GM21360 (cell line): ENCODE measurements at regions not wholly inside any gene's neighbourhood (a gene's known extent, or its start where the extent isn't known, plus 50 kb on each side); places are given as distances from the start of the nearest gene placed in this dataset.

ENCODE experiments used
- ATAC-seq: cut with Tn5 transposase; IDR thresholded peaks from one replicate; pipeline ENCODE4 v1.9.1; 2021; ENCODE audit warnings: mild to moderate bottlenecking, moderate library complexity; ENCODE audit not compliant: unreplicated experiment

DNA sequence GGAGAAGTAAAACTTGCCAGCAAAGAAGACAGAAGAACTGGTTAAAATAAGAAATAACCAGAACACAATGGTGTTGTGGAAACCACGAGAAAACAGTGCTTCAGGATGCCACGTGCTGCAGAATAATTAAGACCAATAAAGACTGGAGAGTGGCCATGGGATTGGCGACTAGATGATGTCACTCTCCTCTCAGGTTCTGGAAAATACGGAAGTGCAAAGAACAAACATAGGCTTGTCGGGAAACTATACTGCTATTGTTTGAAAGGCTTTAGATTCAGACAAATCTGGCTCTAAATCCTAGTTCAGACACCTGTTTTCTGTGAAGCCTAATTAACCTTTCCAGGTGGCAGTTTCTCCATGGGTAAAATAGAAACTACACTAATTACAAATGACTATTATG lies 138.4 kb upstream of the STXBP5 start:
- no peak for ATAC-seq

DNA sequence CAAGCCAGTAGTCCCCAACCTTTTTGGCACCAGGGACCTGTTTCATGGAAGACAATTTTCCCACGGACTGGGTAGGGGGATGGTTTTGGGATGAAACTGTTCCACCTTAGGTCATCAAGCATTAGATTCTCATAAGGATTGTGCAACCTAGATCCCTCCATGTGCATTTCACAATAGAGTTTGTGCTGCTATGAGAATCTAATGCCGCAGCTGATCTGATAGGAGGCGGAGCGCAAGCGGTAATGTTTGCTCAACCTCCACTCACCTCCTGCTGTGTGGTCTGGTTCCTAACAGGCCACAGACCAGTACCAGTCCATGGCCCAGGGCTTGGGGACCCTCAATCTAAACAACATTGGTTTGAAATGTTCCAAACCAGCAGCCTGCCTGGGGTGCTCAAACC lies 137.0 kb upstream of the STXBP5 start:
- no peak for ATAC-seq

DNA sequence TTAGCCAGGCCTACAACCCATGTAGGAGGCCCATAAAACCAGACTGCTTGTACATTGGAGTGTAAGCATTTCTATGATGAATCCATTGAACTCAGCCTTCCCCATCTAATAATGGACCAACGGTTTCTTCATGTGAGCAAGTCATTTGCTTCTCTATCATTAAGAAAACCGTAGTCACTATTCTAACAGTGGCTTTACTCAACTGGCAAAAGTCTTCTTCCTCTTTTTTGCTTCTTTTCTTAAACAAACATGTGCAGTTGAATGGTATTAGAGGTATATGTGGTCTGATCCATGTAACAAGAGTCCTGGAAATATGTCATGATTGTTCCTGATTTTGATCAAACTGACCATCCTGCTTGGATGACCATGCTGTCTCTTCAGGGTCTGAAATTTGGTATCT lies 132.4 kb upstream of the STXBP5 start:
- ATAC-seq = no peak

DNA sequence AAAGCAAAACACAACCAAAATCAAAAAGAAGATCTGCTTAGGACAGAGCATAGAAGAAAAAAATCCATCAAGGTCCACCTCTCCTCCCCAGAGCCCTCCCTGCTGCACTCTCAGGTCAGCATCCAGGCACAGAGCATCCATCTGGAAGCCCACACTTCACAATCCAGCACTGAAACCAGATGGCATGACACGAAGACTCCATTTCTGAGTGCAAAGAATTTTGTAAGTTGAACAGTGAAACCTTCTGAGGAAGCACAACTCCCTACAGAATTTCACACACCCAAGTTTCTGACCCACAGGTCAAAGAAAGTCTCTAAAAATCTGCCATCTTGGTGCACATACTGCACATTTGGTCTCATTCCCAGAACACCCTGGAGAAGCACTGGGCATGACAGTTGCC lies 128.8 kb upstream of the STXBP5 start:
- no peak for ATAC-seq

DNA sequence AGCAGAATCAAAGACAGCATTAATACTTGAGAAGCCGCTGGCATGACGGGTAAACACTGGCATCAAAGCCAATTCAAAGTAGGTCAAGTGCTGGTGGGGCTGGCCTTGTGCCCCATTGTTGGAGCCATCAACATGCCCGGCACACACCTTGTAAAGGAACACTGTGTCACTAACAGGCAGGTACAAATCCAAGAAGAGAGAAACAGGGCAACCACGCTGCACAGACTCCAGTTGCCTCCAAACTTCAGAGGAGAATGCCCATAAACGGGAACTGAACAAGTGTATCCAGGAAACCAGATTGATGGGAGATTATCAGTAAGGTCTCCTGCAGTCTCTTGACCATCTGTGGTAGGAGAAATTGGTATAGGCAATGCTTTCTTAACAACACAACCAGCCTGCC lies 127.0 kb upstream of the STXBP5 start:
- ATAC-seq = no peak

DNA sequence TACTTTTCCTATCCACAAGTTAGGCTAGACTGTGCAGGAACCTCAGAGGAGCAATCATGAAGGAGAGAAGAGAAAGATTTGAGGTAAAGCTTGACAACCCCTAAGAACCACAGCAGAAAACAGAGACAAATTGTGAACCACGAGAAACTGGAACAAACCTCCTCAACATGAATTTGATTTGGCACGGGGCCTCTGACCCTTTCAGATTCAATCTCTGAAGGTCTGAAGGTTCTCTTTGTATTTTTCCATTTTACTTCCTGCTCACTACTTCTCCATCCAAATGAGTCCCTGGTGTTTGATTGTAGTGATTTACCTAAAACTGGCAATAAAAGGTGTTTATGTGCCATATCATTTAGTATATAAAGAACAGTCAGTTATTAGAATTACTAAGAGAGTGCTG lies 126.1 kb upstream of the STXBP5 start:
- ATAC-seq = no peak

DNA sequence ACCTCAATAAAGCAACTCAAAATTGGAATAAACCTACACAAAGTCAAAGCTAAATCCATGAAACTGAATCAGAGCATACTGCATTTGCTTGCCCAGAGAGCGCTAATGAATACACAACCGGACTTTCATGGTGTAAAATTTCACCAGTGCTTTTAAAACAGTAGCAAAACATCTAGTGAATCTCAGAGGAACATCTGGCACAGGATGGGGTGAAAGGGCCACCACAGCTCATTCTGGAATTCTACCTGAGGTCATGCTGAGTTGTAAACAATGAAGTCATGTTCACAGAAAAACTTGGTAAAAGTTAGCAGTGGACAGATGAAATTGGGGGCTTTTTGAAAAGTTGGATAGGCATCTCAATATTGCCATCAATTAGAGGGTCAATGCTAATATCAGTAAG lies 125.6 kb upstream of the STXBP5 start:
- ATAC-seq = no peak

DNA sequence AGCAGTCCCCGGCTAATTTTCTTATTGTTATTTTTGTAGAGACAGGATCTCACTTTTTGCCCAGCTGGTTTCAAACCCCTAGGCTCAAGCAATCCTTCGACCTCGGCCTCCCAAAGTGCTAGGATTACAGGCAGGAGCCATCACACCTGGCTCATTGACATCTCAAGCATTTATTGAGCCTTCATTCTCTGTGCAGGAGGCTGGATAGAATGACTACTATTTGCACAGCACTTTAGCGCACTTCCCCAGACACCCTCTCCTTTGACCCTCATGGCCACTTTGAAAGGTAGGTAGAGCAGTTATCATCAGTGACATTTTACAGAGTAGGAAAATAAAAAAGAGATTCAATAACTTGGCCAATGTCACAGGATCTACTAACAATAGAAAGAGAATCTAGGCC lies 124.0 kb upstream of the STXBP5 start:
- no peak for ATAC-seq

DNA sequence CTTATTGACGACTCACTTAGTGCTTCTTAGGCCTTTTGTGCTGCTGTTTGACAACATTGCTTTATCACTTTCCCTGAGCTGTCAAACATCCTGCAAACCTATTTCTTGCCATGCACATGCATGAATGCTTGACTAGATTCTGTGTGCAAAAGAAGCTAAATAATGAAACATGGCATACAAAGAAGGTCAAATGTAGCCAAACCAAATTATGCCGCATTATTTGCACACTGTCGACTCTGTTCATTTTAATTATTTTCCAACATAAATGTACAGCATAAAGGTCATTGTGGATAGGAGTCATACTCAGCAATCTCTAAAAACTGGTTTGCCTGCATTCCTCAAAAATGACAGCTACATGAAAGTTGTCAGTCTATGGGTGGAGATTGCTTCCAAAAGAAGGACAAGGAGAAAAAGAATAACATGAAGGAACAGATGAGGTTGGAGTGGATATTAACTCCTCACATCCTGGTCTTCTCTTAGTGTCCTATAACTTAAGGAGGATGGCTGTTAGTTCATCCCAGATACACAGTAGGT lies 123.1 kb upstream of the STXBP5 start:
- ATAC-seq = no peak

DNA sequence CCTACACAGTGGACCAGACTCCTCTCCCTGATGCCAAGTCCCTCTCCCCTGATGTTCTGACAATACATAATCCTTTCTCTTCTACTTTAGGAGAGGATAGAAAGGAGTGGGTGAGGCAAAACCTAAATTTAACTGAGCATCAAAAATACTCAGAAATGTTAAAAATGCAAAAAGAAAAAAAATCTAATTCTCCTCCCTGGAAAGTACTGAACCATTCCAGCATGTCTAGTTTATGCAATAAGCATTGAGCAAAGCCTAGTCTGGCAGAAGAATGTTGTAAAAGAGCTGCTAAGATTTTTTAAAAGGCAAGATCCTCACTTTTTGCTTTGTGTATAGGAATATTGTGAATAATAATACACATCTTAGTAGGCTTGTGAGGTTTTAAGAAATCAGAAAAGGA lies 116.6 kb upstream of the STXBP5 start:
- no peak for ATAC-seq

DNA sequence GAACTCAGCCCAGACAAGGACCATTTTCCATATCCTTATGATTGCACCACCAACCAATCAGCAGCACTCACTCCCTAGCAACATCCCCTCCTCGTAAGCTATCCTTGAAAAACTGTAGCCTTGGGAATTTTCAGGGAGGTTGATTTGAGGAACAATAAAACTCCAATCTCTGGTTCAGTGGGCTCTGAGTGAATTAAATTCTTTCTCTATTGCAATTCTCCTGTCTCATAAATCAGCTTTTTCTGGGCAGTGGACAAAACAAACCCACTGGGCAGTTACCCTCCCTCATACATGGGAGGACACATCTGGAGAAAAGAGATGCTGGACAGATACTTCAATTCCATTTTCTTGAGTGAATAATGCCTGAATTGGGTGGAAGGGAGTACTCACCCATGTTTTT lies 115.4 kb upstream of the STXBP5 start:
- no peak for ATAC-seq

DNA sequence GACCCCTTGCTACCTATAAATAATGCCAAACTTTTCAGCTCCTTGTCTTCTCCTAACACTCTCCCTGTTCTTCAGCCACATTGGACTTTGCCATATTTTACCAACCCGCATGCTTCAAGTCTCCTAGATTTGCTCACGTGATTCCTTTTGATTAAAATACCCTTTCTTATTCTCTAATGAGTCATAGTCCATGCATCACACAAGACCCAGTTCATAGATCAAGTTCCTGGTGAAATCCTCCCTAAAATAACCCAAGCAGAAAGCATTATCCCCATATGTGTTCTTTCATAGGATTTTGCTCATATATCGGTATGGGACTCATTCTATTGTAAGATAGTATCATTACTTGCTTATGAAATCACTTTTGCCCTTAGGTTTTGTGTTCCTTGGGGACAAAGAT lies 108.9 kb upstream of the STXBP5 start:
- ATAC-seq = no peak

DNA sequence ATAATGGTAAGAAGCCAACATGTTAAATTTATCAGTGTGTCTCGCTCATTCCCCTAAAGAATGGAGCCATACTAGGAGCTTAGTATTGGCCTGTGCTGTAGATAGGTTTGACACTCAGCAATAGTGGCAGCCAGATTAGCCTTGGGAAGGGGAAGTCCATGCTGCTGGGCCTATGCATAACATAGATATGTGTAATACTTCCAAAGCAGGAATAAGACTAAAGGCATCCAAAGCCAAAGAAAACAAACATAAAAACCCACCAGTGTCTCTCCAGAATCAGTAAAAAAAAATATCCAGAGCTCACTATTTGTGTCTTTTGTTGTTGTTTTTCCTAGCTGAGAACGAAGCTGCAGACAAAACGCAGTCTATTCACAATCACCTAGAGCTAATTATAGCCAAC lies 104.2 kb upstream of the STXBP5 start:
- no peak for ATAC-seq

DNA sequence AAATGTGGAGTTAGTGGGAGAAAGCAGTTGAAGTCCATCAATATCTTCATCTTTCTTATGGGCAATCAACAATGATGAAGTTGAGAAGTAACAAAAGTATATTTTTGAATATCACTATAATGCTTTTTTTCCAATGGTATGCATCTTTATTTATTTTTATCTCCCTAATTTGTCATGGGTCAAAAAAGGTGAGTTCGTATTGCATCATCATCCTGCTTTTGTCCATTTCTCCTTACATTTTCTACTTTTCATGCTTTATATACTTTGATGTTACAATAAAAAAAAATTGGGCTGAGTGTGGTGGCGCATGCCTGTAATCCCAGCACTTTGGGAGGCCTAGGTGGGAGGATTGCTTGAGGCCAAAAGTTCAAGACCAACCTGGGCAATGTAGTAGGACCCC lies 101.2 kb upstream of the STXBP5 start:
- no peak for ATAC-seq

DNA sequence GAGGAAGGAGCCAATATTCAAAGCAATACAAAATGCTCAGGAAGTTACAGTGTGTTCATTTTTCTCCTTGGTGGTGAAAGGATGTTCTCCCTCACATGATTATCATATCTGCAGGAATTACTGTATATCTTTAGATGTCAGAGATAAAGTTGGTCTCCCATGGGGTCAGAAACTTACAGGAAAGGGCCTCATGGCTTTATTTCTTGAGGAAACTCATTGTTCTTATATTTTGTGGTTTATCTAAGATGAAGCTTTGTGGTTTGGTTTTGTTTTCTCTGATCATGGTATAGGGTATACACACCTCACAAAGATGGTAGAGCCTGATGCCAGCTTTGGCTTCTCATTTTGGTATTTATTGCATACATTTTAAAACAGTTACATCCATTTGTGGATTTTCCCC lies 100.5 kb upstream of the STXBP5 start:
- ATAC-seq = no peak

DNA sequence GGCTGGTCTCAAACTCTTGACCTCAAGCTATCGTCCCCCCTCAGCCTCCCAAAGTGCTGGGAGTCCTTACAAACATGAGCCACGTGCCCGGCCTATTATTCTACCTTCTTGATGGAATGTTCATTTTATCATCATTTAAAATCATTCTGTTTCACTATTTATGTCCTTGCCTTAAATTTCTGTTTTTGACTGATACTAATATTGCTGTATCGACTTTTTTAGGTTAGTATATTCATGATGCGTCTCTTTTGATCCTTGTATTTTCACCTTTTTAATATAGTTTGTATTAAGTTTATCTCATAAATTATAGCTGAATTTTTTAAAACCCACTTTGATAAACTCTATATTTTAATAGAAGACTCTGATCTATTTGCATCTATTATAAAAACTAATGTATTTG lies 98.4 kb upstream of the STXBP5 start:
- ATAC-seq = no peak

DNA sequence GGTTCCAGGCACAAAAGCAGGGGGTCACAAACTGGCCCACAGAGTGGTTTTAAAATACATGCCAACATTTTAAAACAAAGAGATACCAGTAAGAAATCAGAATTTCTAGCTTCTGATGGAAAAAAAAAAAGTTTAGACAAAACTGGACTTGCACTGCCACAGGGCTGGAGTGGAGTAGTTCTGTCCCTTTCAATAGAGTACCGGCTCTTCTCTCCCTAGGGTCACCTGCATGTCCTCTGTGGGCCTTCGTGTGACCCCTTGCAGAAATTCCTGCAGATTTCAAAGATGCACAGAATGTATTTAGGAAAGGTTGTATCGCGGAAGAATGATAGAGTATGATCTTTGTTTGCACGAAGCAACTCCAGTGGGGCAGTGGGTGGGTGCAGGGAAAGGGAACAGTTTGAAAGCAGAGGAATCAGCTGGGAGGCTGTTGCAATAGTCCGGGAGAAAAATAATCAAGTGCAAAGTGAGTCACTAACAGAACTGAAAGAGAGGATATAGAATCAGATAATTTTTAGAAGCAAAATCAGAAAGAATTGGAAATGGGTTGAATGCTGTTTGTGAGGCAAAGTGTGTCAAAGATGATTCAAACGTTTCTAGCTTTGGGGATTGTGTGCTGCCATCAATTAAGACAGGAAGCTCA lies 97.3 kb upstream of the STXBP5 start:
- no peak for ATAC-seq

DNA sequence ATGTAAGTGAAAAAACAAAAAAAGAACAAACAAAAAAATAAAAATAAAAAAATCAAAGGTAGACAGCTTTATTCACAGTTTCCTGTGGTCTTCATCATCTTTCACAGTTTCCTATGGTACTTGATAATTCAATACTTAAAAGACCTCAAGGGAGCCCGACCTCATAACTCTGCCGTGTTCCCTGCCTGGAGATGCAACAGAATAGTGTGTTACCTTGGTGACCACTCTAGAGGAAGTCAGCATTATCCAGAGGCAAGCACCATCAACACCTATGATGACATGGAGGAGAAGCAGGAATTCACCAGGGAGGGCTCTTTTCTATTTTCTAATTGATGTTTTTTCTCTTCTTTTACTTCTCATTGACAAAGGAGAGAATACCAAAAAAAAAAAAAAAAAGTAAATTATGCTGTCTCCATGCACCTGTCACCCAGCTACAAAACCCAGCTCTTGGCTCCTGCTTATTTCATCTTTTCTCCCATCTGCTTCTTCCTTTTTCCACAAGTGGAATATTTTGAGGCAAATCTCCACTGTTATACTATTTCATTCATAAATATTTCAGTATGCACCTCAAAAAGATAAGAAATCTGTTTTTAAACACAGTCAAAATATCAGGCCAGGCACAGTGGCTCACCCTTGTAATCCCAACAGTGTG lies 95.8 kb upstream of the STXBP5 start:
- ATAC-seq = no peak

DNA sequence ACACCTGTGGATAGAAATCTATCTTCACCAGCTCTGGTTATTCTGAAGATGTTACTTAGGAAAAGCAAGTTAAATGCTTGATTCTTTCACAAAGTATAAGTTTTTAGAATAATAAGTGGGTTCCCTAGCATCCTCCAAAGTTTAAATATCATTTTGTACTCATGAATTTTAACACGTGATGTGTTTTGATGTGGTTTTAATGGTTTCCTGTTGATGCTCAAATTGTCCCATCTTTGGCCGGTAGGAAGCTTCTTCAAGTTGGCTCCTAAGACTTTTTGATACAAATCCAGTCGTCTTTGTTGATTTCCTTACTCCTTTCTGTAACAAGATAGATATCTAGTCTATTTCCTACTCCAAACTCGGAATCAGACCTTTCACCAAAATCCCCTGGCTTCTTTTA lies 94.5 kb upstream of the STXBP5 start:
- ATAC-seq = no peak

DNA sequence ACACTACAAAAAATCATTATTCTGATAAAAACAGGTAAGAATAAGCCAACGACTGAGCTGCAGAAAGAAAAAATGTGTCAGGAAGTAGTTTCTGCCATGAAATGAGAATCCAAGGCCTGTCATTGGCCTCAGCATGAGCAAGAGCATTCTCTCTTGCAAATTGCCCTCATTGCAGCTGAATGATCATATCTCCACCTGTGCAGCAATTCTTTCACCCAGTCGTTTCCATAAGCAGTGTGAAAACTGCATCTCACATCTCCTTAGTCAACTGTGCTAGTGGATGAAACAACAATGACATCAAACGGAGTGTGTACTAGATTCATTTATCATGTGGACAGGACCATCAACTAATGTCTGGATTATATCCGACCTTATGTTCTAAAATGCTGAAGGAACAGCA lies 88.2 kb upstream of the STXBP5 start:
- ATAC-seq = no peak

DNA sequence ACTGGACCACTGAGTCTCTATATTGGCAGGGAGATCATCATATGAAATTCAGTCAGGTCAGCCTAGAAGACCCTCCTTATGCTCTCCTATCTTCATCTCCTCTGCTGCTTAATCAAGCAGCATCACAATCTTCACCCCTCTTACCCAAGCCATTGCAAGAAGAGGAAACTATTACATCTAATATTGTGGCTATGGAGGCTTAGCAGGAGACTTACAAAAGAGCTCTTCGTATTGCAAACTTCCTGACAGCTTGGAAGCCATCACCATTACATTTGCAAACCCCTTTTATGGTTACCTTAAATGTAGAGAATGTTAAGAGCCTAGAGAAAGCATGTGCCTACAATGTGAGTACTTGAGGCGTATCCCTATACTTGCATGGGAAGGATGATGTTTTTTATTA lies 87.2 kb upstream of the STXBP5 start:
- no peak for ATAC-seq

DNA sequence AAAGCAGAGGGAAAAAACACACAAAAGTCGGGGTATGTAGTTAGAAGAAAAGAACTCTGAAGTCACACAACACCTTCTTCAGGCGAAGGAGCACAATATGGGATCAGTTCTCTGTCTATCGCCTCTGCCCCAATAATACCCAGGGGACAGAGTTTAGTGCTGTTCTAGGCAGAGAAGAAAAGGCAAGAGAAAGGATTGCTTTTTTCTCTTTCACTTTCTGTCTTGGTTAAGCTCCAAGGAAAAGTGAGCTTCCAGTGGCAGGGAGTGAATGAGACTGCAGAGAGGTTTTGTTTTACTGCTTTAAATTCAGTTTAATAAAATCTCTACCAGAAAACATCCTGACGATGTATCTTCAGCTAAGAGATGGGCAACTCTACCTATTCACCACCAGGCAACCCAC lies 86.6 kb upstream of the STXBP5 start:
- no peak for ATAC-seq

DNA sequence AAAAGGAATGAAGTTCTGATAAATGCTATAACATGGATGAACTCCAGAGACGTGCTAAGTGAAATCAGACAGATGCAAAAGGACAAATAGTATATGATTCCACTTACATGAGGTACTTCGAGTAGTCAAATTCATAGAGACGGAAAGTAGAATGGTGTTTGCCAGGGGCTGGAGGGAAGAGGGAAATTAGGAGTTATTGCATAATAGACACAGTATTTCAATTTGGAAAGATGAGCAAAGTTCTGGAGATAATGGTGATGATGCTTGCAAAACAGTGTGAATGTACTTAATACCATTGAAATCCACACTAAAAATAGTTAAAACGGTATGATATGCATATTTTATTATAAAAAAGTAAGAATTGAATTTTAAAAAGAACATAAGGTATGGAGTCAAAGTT lies 84.9 kb upstream of the STXBP5 start:
- ATAC-seq = no peak
